Neural progenitor cell (in vitro differentiated cells): ENCODE measurements at regions not wholly inside any gene's neighbourhood (a gene's known extent, or its start where the extent isn't known, plus 50 kb on each side); places are given as distances from the start of the nearest gene placed in this dataset.

Experiments
- DNase-seq: peaks from one replicate; pipeline ENCODE4 v3.0.0-alpha.2; 2016; ENCODE audit warnings: low spot score
- H2AFZ ChIP-seq: fragments of 200-600 bp; sonication (generic); replicated peaks from 2 replicates; pipeline ENCODE4 v1.6.1; 2016; ENCODE audit warnings: antibody characterized with exemption
- H3F3A ChIP-seq: fragments of 200-600 bp; sonication (generic); 2 replicates; pipeline ENCODE4 v1.6.1; 2016; ENCODE audit warnings: antibody characterized with exemption, low read depth
- H3K27ac ChIP-seq: fragments of 200-600 bp; sonication (generic); 2 replicates; pipeline ENCODE4 v1.5.1; 2016; ENCODE audit warnings: mild to moderate bottlenecking
- H3K27me3 ChIP-seq: fragments of 200-600 bp; sonication (generic); 2 replicates; pipeline ENCODE4 v1.6.1; 2016; ENCODE audit warnings: mild to moderate bottlenecking, moderate library complexity
- H3K36me3 ChIP-seq: fragments of 200-600 bp; sonication (generic); 2 replicates; pipeline ENCODE4 v1.5.1; 2016
- H3K4me1 ChIP-seq: fragments of 200-600 bp; sonication (generic); 2 replicates; pipeline ENCODE4 v1.6.1; 2016; ENCODE audit warnings: mixed run types
- H3K4me2 ChIP-seq: fragments of 200-600 bp; sonication (generic); 2 replicates; pipeline ENCODE4 v1.6.1; 2016
- H3K4me3 ChIP-seq: fragments of 200-600 bp; sonication (generic); 2 replicates; pipeline ENCODE4 v1.5.1; 2016
- H3K79me2 ChIP-seq: fragments of 200-600 bp; sonication (generic); 2 replicates; pipeline ENCODE4 v1.6.1; 2016; ENCODE audit warnings: low read depth
- H3K9ac ChIP-seq: fragments of 200-600 bp; sonication (generic); 2 replicates; pipeline ENCODE4 v1.6.1; 2016
- H3K9me3 ChIP-seq: fragments of 200-600 bp; sonication (generic); 2 replicates; pipeline ENCODE4 v1.5.1; 2016; ENCODE audit warnings: low read depth
- H4K20me1 ChIP-seq: fragments of 200-600 bp; sonication (generic); 2 replicates; pipeline ENCODE4 v1.6.1; 2016; ENCODE audit warnings: low read depth
- H3K27ac Mint-ChIP-seq: 3 replicates; pipeline ENCODE4 v1.8.0; 2021; ENCODE audit warnings: mixed read lengths
- H3K27me3 Mint-ChIP-seq: 2 replicates; pipeline ENCODE4 v1.8.0; 2022; ENCODE audit warnings: low read depth, mild to moderate bottlenecking, inconsistent platforms, moderate library complexity, mixed read lengths; ENCODE audit not compliant: insufficient read depth
- H3K36me3 Mint-ChIP-seq: 3 replicates; pipeline ENCODE4 v1.8.0; 2021; ENCODE audit warnings: mixed read lengths
- H3K4me1 Mint-ChIP-seq: 3 replicates; pipeline ENCODE4 v1.8.0; 2021; ENCODE audit warnings: mixed read lengths
- H3K4me3 Mint-ChIP-seq: 3 replicates; pipeline ENCODE4 v1.8.0; 2021; ENCODE audit warnings: mild to moderate bottlenecking, moderate library complexity, mixed read lengths
- H3K9me3 Mint-ChIP-seq: 3 replicates; pipeline ENCODE4 v1.8.0; 2020; ENCODE audit warnings: mixed read lengths
- CTCF ChIP-seq: fragments of 200-600 bp; sonication (generic); IDR thresholded peaks from 2 replicates; pipeline ENCODE4 v1.5.1; 2017; ENCODE audit warnings: antibody characterized with exemption, mild to moderate bottlenecking
- EZH2 ChIP-seq: fragments of 200-600 bp; sonication (generic); IDR thresholded peaks from 2 replicates; pipeline ENCODE4 v1.6.1; 2017; ENCODE audit warnings: antibody characterized with exemption, mild to moderate bottlenecking, moderate library complexity
- EZH2phosphoT487 ChIP-seq: fragments of 200-600 bp; sonication (generic); IDR thresholded peaks from 2 replicates; pipeline ENCODE4 v1.6.1; 2017; ENCODE audit warnings: antibody characterized with exemption

- TF ChIP-seq EZH2phosphoT487 (no peak), CTCF (no peak), EZH2 (no peak)
- H3K27me3 ChIP-seq: no peaks in the 10 kb centered on the region
- no peaks in the 10 kb centered on the region for H3K36me3 ChIP-seq
- no peaks in the 10 kb centered on the region for H3K9me3 ChIP-seq
- no peak overlapping the region for H3K27ac ChIP-seq
- no peak overlapping the region for H3K9ac ChIP-seq
- H3K4me3 ChIP-seq: no peak overlapping the region
- no peak overlapping the region for H3K4me2 ChIP-seq
- no peaks in the 10 kb centered on the region for H4K20me1 ChIP-seq
- Mint-ChIP-seq H3K4me3 (no peak overlapping the region), H3K27me3 (peaks cover 7% of the 10 kb centered on the region), H3K36me3 (no peaks in the 10 kb centered on the region), H3K4me1 (peaks cover 24% of the 10 kb centered on the region), H3K27ac (no peak overlapping the region), H3K9me3 (peaks cover under 1% of the 10 kb centered on the region)
- H3K79me2 ChIP-seq: no peaks in the 10 kb centered on the region
- H2AFZ ChIP-seq: no peak overlapping the region
- H3F3A ChIP-seq: no peaks in the 10 kb centered on the region
- DNase-seq: no peak
- H3K4me1 ChIP-seq: peaks cover 11% of the 10 kb centered on the region
These were observed 480.3 kb downstream of the BRD1 start for GRCh38 chr22:49347376-49347775.

DNA sequence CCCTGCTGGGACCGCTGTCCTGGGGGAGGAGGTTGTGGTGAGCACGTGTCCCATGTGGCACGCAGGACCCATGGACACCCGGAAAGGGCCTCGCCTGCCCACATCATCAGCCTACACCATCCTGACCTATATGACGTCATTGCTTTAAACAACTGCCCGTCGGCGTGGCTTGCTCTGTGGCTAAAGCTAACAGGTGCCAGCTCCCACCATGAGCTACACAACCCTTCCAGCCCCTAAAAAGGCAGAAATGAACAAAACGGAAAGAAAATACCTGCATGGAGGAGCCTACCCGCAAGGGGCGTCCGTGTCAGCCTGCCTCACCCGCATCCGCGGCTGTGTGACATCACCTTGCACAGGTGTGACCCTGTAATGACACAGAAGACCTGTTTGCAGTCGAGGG lies 481.8 kb downstream of the BRD1 start:
- Histone ChIP-seq H2AFZ (no peak overlapping the region), H4K20me1 (no peaks in the 10 kb centered on the region)
- TF ChIP-seq EZH2phosphoT487: no peak
- TF ChIP-seq CTCF: no peak
- no peak for TF ChIP-seq EZH2

DNA sequence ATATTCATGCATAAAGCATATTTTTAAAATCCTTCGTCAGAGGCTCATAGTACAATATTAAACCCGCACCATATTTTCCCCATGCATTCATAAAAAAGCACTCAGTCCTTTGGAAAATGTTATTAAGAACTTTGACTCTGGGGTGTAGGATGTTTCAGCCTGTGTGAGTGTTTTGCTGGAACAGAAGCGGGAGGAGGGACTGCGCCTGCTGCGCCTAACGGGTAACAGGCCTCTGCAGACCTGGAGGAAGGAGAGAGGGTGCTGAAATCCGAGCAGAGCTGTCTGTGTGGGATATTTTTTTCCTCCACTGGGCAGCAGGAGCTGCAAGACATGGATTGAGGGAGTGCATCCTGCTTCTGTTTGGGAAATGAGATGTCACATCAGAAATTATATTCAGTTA lies 483.0 kb downstream of the BRD1 start:
- no peaks in the 10 kb centered on the region for H3K36me3 Mint-ChIP-seq
- H3K27ac Mint-ChIP-seq: peak overlapping the region; percentile 86
- Histone ChIP-seq H3K36me3 (no peaks in the 10 kb centered on the region), H3F3A (no peaks in the 10 kb centered on the region), H3K79me2 (no peaks in the 10 kb centered on the region), H3K4me1 (peaks cover 11% of the 10 kb centered on the region), H3K27ac (no peak overlapping the region), H3K4me3 (no peak overlapping the region), H3K9ac (no peak overlapping the region), H3K27me3 (no peaks in the 10 kb centered on the region), H4K20me1 (no peaks in the 10 kb centered on the region), H3K9me3 (no peaks in the 10 kb centered on the region), H3K4me2 (no peak overlapping the region), H2AFZ (no peak overlapping the region)
- H3K27me3 Mint-ChIP-seq: peaks cover 6% of the 10 kb centered on the region
- peak overlapping the region; percentile 31 for H3K4me3 Mint-ChIP-seq
- peaks cover 8% of the 10 kb centered on the region for H3K9me3 Mint-ChIP-seq
- DNase-seq: no peak
- TF ChIP-seq EZH2: no peak
- no peak for TF ChIP-seq CTCF
- TF ChIP-seq EZH2phosphoT487: no peak
- peaks cover 23% of the 10 kb centered on the region for H3K4me1 Mint-ChIP-seq

More for the DNA sequence above, 481.8 kb downstream of the BRD1 start:
- H3K36me3 Mint-ChIP-seq: no peaks in the 10 kb centered on the region
- no peak overlapping the region for H3K4me3 Mint-ChIP-seq
- Histone ChIP-seq H3K27ac (no peak overlapping the region), H3K36me3 (no peaks in the 10 kb centered on the region), H3F3A (no peaks in the 10 kb centered on the region), H3K27me3 (no peaks in the 10 kb centered on the region), H3K9me3 (no peaks in the 10 kb centered on the region), H3K4me1 (peaks cover 11% of the 10 kb centered on the region), H3K9ac (no peak overlapping the region), H3K4me3 (no peak overlapping the region), H3K79me2 (no peaks in the 10 kb centered on the region), H3K4me2 (no peak overlapping the region)
- H3K27me3 Mint-ChIP-seq: peaks cover 6% of the 10 kb centered on the region
- peaks cover 8% of the 10 kb centered on the region for H3K9me3 Mint-ChIP-seq
- H3K4me1 Mint-ChIP-seq: peaks cover 23% of the 10 kb centered on the region
- H3K27ac Mint-ChIP-seq: peak overlapping the region; percentile 29
- DNase-seq: no peak
